Gastroesophageal sphincter (tissue), 4 donors: ENCODE measurements at regions not wholly inside any gene's neighbourhood (a gene's known extent, or its start where the extent isn't known, plus 50 kb on each side); places are given as distances from the start of the nearest gene placed in this dataset.

Source experiments
- ATAC-seq: fragments of 150-250 bp; one replicate; pipeline ENCODE4 v1.9.1; 2016; ENCODE audit warnings: mild to moderate bottlenecking, moderate library complexity
- H3K27ac ChIP-seq, 4 donors: fragments of 200-600 bp; sonication (generic) in 3 of 4; 1 replicate in 3 of 4; 2 replicates in 1 of 4; pipeline ENCODE4 v1.5.1; 2016 to 2019
- H3K27me3 ChIP-seq: fragments of 200-600 bp; sonication (generic); one replicate; pipeline ENCODE4 v1.5.1; 2019
- H3K36me3 ChIP-seq, 2 donors: fragments of 200-600 bp; sonication (generic); one replicate each; pipeline ENCODE4 v1.5.1; 2019; ENCODE audit warnings: control low read depth in 1 of 2
- H3K4me1 ChIP-seq, 3 donors: fragments of 200-600 bp; sonication (generic); 1 replicate in 2 of 3; 2 replicates in 1 of 3; pipeline ENCODE4 v1.5.1; 2016 to 2019; ENCODE audit warnings: control low read depth in 2 of 3
- H3K4me3 ChIP-seq, 2 donors: fragments of 200-600 bp; sonication (generic); one replicate each; pipeline ENCODE4 v1.5.1; 2019; ENCODE audit warnings: mild to moderate bottlenecking in 1 of 2, moderate library complexity in 1 of 2
- H3K9me3 ChIP-seq, 3 donors: fragments of 200-600 bp; sonication (generic); one replicate each; pipeline ENCODE4 v1.5.1; 2017 to 2019; ENCODE audit warnings: control low read depth in 2 of 3
- EP300 ChIP-seq: sonication (generic); formaldehyde crosslinking; IDR thresholded peaks from one replicate; pipeline ENCODE4 v1.6.1; 2017; ENCODE audit warnings: antibody characterized with exemption, mild to moderate bottlenecking
- POLR2A ChIP-seq, 2 donors: fragments of 450-650 bp; IDR thresholded peaks; one replicate each; pipeline ENCODE4 v1.6.1; 2017; ENCODE audit warnings: antibody characterized with exemption in 2 of 2, mild to moderate bottlenecking in 2 of 2, moderate library complexity in 1 of 2
- POLR2AphosphoS5 ChIP-seq: sonication (generic); formaldehyde crosslinking; IDR thresholded peaks from one replicate; pipeline ENCODE4 v1.6.1; 2017; ENCODE audit warnings: antibody characterized with exemption
- WGBS, 2 donors: methylation state at CpG; one replicate each; pipeline ENCODE4 v1.1.5; 2018; ENCODE audit warnings: low coverage in 1 of 2; 5-methylcytosine and 5-hydroxymethylcytosine counted together
- TF ChIP-seq, protein P1 (sequence below), 4 experiments: fragments of 200-600 bp in 2 of 4; fragments of 450-650 bp in 2 of 4; sonication (generic) in 1 of 4; IDR thresholded peaks; one replicate each; pipeline ENCODE4 v1.5.1; 2017 to 2019; ENCODE audit warnings: antibody characterized with exemption in 4 of 4, mild to moderate bottlenecking in 2 of 4, moderate library complexity in 2 of 4

DNA sequence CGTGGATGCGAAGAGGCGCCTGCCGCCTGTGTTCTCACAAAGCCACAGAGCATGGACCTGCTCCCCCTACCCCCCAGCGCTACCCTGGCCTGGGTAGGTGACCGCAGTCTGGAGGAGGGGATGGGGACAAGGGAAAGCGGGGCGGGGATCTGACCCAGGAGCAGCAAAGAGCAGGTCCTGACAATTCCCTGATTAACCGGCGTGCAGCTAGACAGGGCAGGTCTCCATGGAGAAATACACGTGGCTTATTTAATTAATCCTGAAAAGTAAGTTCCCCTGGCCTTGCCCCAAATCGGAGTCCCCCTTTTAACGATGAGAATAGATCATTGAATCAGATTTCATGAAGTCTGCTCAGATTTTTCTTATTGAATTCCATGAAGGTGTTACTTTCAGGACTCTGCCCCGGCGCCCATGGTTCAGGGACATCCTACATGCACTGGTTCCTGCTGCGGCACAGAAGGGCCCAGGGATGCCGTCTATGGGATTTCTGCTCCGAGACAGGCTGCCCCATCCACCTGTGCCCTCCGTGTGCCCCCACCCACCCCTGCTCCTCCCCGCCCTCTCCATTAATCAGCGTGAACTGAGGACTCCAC, 251.0 kb upstream of the SFSWAP start:
- no peak for ATAC-seq
- Histone ChIP-seq H3K4me1 (no peaks in the 10 kb centered on the region), H3K4me3 (no peak overlapping the region), H3K9me3 (peaks cover 0 to 7% (median 0%) of the 10 kb centered on the region in 3 donors), H3K36me3 (no peaks in the 10 kb centered on the region), H3K27ac (no peak overlapping the region), H3K27me3 (peaks cover 72% of the 10 kb centered on the region)
- 61 to 71% methylated on average over 10 to 12 of the region's 21 CpGs for WGBS, 2 donors
- TF ChIP-seq, protein P1, sequence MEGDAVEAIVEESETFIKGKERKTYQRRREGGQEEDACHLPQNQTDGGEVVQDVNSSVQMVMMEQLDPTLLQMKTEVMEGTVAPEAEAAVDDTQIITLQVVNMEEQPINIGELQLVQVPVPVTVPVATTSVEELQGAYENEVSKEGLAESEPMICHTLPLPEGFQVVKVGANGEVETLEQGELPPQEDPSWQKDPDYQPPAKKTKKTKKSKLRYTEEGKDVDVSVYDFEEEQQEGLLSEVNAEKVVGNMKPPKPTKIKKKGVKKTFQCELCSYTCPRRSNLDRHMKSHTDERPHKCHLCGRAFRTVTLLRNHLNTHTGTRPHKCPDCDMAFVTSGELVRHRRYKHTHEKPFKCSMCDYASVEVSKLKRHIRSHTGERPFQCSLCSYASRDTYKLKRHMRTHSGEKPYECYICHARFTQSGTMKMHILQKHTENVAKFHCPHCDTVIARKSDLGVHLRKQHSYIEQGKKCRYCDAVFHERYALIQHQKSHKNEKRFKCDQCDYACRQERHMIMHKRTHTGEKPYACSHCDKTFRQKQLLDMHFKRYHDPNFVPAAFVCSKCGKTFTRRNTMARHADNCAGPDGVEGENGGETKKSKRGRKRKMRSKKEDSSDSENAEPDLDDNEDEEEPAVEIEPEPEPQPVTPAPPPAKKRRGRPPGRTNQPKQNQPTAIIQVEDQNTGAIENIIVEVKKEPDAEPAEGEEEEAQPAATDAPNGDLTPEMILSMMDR (IDR thresholded peaks at IDR 0.05): no peak
- TF ChIP-seq POLR2AphosphoS5: no peak
- TF ChIP-seq POLR2A (IDR thresholded peaks at IDR 0.05): no peak

DNA sequence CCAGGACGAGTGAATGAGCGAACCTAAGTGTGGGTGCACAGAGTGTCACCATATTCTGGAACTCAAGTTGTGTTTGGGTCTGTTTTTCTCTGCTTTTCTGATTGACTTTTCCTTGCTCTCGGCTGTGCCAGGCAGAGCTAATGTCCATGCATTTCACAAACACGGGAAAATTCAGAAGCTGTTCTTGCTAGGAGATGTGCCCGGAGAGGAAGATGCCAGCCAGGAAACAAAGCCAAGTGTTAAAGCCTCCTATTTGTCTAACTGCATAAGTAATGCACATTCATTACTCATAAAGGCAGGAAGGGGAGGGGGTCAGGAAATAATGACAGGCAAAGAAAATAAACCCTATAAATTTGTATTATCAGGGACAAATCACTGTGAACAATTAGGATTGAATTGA, 250.4 kb upstream of the SFSWAP start:
- TF ChIP-seq EP300 (no peak), POLR2A (IDR thresholded peaks at IDR 0.05) (no peak), POLR2AphosphoS5 (no peak)
- TF ChIP-seq, protein P1 (IDR thresholded peaks at IDR 0.05): no peak
- Histone ChIP-seq H3K27me3 (peaks cover 66% of the 10 kb centered on the region), H3K36me3 (no peaks in the 10 kb centered on the region), H3K4me3 (no peak overlapping the region), H3K4me1 (no peaks in the 10 kb centered on the region), H3K9me3 (peaks cover 0 to 7% (median 0%) of the 10 kb centered on the region in 3 donors), H3K27ac (no peak overlapping the region)
- ATAC-seq: no peak
- WGBS, 2 donors: 53 to 60% methylated on average over 2 to 3 of the region's 5 CpGs

DNA sequence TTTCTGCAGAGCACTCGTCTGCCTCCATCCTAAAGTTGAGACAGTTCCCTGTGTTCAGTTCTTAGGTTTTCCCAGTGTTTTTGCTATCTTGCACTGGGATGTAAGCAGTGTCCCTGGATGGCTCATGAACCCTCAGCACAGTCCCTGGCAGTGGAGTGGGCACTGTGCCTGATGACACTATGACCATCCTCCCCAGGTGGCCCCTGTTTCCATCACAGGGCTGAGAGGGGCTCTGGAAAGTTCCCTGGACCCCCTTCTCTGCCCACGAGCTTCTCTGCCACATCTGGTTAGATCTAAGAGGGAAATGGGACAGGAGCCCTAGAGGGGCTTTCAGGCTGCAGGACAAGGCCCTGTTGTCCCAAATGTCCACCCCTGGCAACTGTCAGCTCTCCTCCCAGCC, 249.8 kb upstream of the SFSWAP start:
- TF ChIP-seq POLR2AphosphoS5 (no peak), POLR2A (IDR thresholded peaks at IDR 0.05) (no peak), EP300 (no peak)
- TF ChIP-seq, protein P1 (IDR thresholded peaks at IDR 0.05): no peak
- peaks cover 0 to 8% (median 0%) of the 10 kb centered on the region in 3 donors for H3K9me3 ChIP-seq
- peaks cover 60% of the 10 kb centered on the region for H3K27me3 ChIP-seq
- no peak overlapping the region for H3K4me3 ChIP-seq
- H3K27ac ChIP-seq: no peak overlapping the region
- H3K4me1 ChIP-seq: no peaks in the 10 kb centered on the region
- WGBS, 2 donors: 80% methylated on average over 1 of the region's 2 CpGs; no CpG with 5 or more reads in 1 of the 2 donors
- H3K36me3 ChIP-seq: no peaks in the 10 kb centered on the region
- no peak for ATAC-seq

DNA sequence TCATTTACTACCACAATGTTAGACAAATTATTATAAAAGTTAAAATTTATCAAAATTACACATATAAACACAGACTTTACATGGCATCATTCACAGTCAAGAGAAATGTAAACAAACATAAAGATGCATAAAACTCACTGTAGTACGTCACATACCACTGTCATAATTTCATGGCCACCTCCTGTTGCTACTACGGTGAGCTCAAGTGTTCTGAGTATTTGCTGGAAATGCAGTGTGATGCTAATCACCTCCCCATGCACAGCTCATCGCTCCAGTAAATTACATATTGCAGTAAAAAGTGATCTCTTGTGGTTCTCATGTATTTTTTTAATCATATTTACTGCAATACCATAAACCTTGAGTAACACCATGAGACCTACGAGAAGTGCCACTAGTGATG, 247.7 kb upstream of the SFSWAP start:
- WGBS, 2 donors: 48 to 79% methylated on average over 4 of the region's 4 CpGs
- Histone ChIP-seq H3K27ac (no peak overlapping the region), H3K27me3 (peaks cover 51% of the 10 kb centered on the region), H3K9me3 (peaks cover 0 to 19% (median 0%) of the 10 kb centered on the region in 3 donors), H3K4me3 (no peak overlapping the region), H3K36me3 (no peaks in the 10 kb centered on the region), H3K4me1 (no peaks in the 10 kb centered on the region)
- ATAC-seq: no peak
- TF ChIP-seq POLR2AphosphoS5: no peak
- TF ChIP-seq, protein P1 (IDR thresholded peaks at IDR 0.05): no peak
- TF ChIP-seq POLR2A (IDR thresholded peaks at IDR 0.05): no peak
- no peak for TF ChIP-seq EP300

DNA sequence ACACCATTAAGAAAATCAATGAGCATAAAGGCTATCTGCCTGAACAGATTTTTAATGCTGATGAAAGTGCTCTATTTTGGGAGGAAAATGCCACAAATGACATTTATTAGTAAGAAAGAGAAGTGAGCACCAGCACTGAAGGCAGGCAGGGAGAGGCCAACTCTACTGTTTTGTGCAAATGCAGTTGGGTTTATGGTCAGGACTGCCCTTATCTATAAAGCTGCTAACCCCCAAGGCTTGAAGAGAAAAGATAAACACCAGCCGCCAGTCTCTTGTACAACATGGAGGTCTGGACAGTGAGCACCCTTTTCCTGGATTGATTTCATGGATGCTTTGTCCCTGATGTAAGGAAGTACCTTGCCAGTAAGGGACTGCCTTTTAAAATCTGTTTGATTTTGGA, 246.8 kb upstream of the SFSWAP start:
- WGBS, 2 donors: 17 to 86% methylated on average over 1 of the region's 1 CpG
- Histone ChIP-seq H3K4me1 (no peaks in the 10 kb centered on the region), H3K36me3 (no peaks in the 10 kb centered on the region), H3K9me3 (peaks cover 0 to 19% (median 0%) of the 10 kb centered on the region in 3 donors), H3K4me3 (no peak overlapping the region), H3K27ac (no peak overlapping the region), H3K27me3 (peaks cover 45% of the 10 kb centered on the region)
- TF ChIP-seq POLR2A (IDR thresholded peaks at IDR 0.05) (no peak), EP300 (no peak), POLR2AphosphoS5 (no peak)
- TF ChIP-seq, protein P1 (IDR thresholded peaks at IDR 0.05): no peak
- no peak for ATAC-seq
